ENCODE measurements at regions not wholly inside any gene's neighbourhood (a gene's known extent, or its start where the extent isn't known, plus 50 kb on each side); places are given as distances from the start of the nearest gene placed in this dataset.

GRCh38 chr15:93173369-93173768 lies 84.4 kb upstream of the RGMA start:
- TF ChIP-seq CTCF (IDR thresholded peaks at IDR 0.05; ENCODE audit: unreplicated experiment) = no peak
- no peak overlapping the region for H3K27ac Mint-ChIP-seq (ENCODE audit: unreplicated experiment)
- no peak overlapping the region for H3K4me3 Mint-ChIP-seq (ENCODE audit: low read depth, unreplicated experiment)
- peaks cover 6% of the 10 kb centered on the region for H3K4me1 Mint-ChIP-seq (ENCODE audit: low read depth, unreplicated experiment)
- CTCF ChIA-PET = no interaction called here
- H3K27me3 Mint-ChIP-seq (ENCODE audit: unreplicated experiment) = peaks cover 9% of the 10 kb centered on the region
- BruUV-seq (replicated peaks) = no TSS peak
- intact Hi-C loops (cut with micrococcal nuclease; ENCODE audit: unreplicated experiment) = no loop called here
- no peaks in the 10 kb centered on the region for H3K36me3 Mint-ChIP-seq (ENCODE audit: insufficient read depth, unreplicated experiment)
- peak; percentile 38 for DNase-seq
- H3K9me3 Mint-ChIP-seq (ENCODE audit: low read depth, unreplicated experiment) = peaks cover 9% of the 10 kb centered on the region

GRCh38 chr15:93171476-93171875 lies 82.5 kb upstream of the RGMA start:
- Mint-ChIP-seq H3K4me3 (ENCODE audit: low read depth, unreplicated experiment) (no peak overlapping the region), H3K9me3 (ENCODE audit: low read depth, unreplicated experiment) (peaks cover 9% of the 10 kb centered on the region), H3K27ac (ENCODE audit: unreplicated experiment) (no peak overlapping the region), H3K27me3 (ENCODE audit: unreplicated experiment) (peaks cover 27% of the 10 kb centered on the region), H3K4me1 (ENCODE audit: low read depth, unreplicated experiment) (peaks cover 6% of the 10 kb centered on the region), H3K36me3 (ENCODE audit: insufficient read depth, unreplicated experiment) (no peaks in the 10 kb centered on the region)
- DNase-seq = no peak
- BruUV-seq (replicated peaks) = no TSS peak
- intact Hi-C loops (cut with micrococcal nuclease; ENCODE audit: unreplicated experiment) = no loop called here
- CTCF ChIA-PET = interaction anchor here (0.5 to 0.7 kb wide), 2 partner anchors 778 to 859 kb away, joined by 3 to 4 read pairs; no protein-coding TSS in a partner anchor
- no peak for TF ChIP-seq CTCF (IDR thresholded peaks at IDR 0.05; ENCODE audit: unreplicated experiment)

DNA sequence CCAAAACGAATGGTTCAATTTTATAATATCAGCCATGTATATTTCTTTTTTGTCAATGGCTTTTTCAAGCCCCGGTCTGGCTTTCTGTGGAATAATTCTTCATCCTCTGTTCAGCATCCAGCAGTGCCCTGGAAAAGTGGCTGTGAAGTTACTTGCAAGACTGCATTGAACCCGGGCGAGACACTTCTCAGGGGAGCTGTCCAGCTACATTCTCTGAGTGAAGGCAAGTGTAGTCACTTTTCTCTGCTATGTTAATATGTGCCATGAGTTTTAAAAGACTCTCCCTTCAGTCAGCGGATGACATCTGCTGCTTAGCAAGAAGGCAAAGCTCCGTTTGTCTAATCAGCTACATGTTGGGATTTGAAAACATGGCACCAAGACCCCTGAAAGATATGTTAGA lies 81.3 kb upstream of the RGMA start:
- Mint-ChIP-seq H3K27ac (ENCODE audit: unreplicated experiment) (no peak overlapping the region), H3K4me1 (ENCODE audit: low read depth, unreplicated experiment) (peaks cover 6% of the 10 kb centered on the region), H3K27me3 (ENCODE audit: unreplicated experiment) (peaks cover 39% of the 10 kb centered on the region), H3K36me3 (ENCODE audit: insufficient read depth, unreplicated experiment) (no peaks in the 10 kb centered on the region), H3K9me3 (ENCODE audit: low read depth, unreplicated experiment) (peaks cover 6% of the 10 kb centered on the region), H3K4me3 (ENCODE audit: low read depth, unreplicated experiment) (no peak overlapping the region)
- no TSS peak for BruUV-seq (replicated peaks)
- DNase-seq = no peak
- CTCF ChIA-PET = no interaction called here
- intact Hi-C loops (cut with micrococcal nuclease; ENCODE audit: unreplicated experiment) = no loop called here
- TF ChIP-seq CTCF (IDR thresholded peaks at IDR 0.05; ENCODE audit: unreplicated experiment) = no peak

- Mint-ChIP-seq H3K36me3 (ENCODE audit: insufficient read depth, unreplicated experiment) (no peaks in the 10 kb centered on the region), H3K27me3 (ENCODE audit: unreplicated experiment) (peaks cover 53% of the 10 kb centered on the region), H3K27ac (ENCODE audit: unreplicated experiment) (no peak overlapping the region), H3K4me3 (ENCODE audit: low read depth, unreplicated experiment) (no peak overlapping the region), H3K4me1 (ENCODE audit: low read depth, unreplicated experiment) (peaks cover 6% of the 10 kb centered on the region), H3K9me3 (ENCODE audit: low read depth, unreplicated experiment) (peaks cover 3% of the 10 kb centered on the region)
- DNase-seq = no peak
- BruUV-seq (replicated peaks) = no TSS peak
- intact Hi-C loops (cut with micrococcal nuclease; ENCODE audit: unreplicated experiment) = no loop called here
- CTCF ChIA-PET = no interaction called here
- no peak for TF ChIP-seq CTCF (IDR thresholded peaks at IDR 0.05; ENCODE audit: unreplicated experiment)
Measured at GRCh38 chr15:93168910-93169309, 79.9 kb upstream of the RGMA start.
